Nephron progenitor cell (in vitro differentiated cells): ENCODE measurements at regions not wholly inside any gene's neighbourhood (a gene's known extent, or its start where the extent isn't known, plus 50 kb on each side); places are given as distances from the start of the nearest gene placed in this dataset.

Experiments used
- DNase-seq: peaks from one replicate; pipeline ENCODE4 v3.0.0; 2021
- H3K27ac Mint-ChIP-seq: 2 replicates; pipeline ENCODE4 v1.8.0; 2021; ENCODE audit warnings: mild to moderate bottlenecking, moderate library complexity, mixed read lengths
- H3K27me3 Mint-ChIP-seq: 2 replicates; pipeline ENCODE4 v1.8.0; 2021; ENCODE audit warnings: mild to moderate bottlenecking, low read depth, mixed read lengths; ENCODE audit not compliant: poor library complexity
- H3K36me3 Mint-ChIP-seq: 2 replicates; pipeline ENCODE4 v1.8.0; 2021; ENCODE audit warnings: low read depth, mixed read lengths
- H3K4me1 Mint-ChIP-seq: 2 replicates; pipeline ENCODE4 v1.8.0; 2021; ENCODE audit warnings: mixed read lengths
- H3K4me3 Mint-ChIP-seq: 2 replicates; pipeline ENCODE4 v1.8.0; 2021; ENCODE audit warnings: mild to moderate bottlenecking, moderate library complexity, mixed read lengths
- H3K9me3 Mint-ChIP-seq: 2 replicates; pipeline ENCODE4 v1.8.0; 2021; ENCODE audit warnings: mild to moderate bottlenecking, moderate library complexity, mixed read lengths
- TF ChIP-seq, protein P1 (sequence below): fragments of 200-600 bp; sonication (generic); IDR thresholded peaks from 2 replicates; pipeline ENCODE4 v1.5.0; 2021; ENCODE audit warnings: antibody characterized with exemption

GRCh38 chr2:128541448-128541847, 222.8 kb upstream of the HS6ST1 start:
- Mint-ChIP-seq H3K27me3 (peaks cover 6% of the 10 kb centered on the region), H3K4me1 (peaks cover 34% of the 10 kb centered on the region), H3K36me3 (no peaks in the 10 kb centered on the region), H3K9me3 (peaks cover 4% of the 10 kb centered on the region), H3K4me3 (no peak overlapping the region), H3K27ac (no peak overlapping the region)
- TF ChIP-seq, protein P1, sequence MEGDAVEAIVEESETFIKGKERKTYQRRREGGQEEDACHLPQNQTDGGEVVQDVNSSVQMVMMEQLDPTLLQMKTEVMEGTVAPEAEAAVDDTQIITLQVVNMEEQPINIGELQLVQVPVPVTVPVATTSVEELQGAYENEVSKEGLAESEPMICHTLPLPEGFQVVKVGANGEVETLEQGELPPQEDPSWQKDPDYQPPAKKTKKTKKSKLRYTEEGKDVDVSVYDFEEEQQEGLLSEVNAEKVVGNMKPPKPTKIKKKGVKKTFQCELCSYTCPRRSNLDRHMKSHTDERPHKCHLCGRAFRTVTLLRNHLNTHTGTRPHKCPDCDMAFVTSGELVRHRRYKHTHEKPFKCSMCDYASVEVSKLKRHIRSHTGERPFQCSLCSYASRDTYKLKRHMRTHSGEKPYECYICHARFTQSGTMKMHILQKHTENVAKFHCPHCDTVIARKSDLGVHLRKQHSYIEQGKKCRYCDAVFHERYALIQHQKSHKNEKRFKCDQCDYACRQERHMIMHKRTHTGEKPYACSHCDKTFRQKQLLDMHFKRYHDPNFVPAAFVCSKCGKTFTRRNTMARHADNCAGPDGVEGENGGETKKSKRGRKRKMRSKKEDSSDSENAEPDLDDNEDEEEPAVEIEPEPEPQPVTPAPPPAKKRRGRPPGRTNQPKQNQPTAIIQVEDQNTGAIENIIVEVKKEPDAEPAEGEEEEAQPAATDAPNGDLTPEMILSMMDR: no peak
- no peak for DNase-seq

GRCh38 chr2:128543036-128543435, 224.4 kb upstream of the HS6ST1 start:
- Mint-ChIP-seq H3K27me3 (peaks cover 7% of the 10 kb centered on the region), H3K4me1 (peaks cover 42% of the 10 kb centered on the region), H3K36me3 (no peaks in the 10 kb centered on the region), H3K4me3 (no peak overlapping the region), H3K9me3 (no peaks in the 10 kb centered on the region), H3K27ac (no peak overlapping the region)
- TF ChIP-seq, protein P1: no peak
- no peak for DNase-seq

GRCh38 chr2:128543646-128544045, 225.0 kb upstream of the HS6ST1 start:
- Mint-ChIP-seq H3K27me3 (peaks cover 7% of the 10 kb centered on the region), H3K36me3 (no peaks in the 10 kb centered on the region), H3K4me1 (peaks cover 49% of the 10 kb centered on the region), H3K4me3 (no peak overlapping the region), H3K27ac (no peak overlapping the region), H3K9me3 (no peaks in the 10 kb centered on the region)
- TF ChIP-seq, protein P1: no peak
- DNase-seq: no peak

GRCh38 chr2:128544321-128545037, 225.8 kb upstream of the HS6ST1 start:
- Mint-ChIP-seq H3K36me3 (no peaks in the 10 kb centered on the region), H3K4me3 (no peak overlapping the region), H3K27ac (peak overlapping the region; percentile 45), H3K27me3 (peaks cover 7% of the 10 kb centered on the region), H3K4me1 (peaks cover 57% of the 10 kb centered on the region), H3K9me3 (no peaks in the 10 kb centered on the region)
- DNase-seq: no peak
- TF ChIP-seq, protein P1: no peak

- TF ChIP-seq, protein P1: no peak
- H3K4me1 Mint-ChIP-seq: peaks cover 63% of the 10 kb centered on the region
- no peaks in the 10 kb centered on the region for H3K9me3 Mint-ChIP-seq
- H3K27ac Mint-ChIP-seq: no peak overlapping the region
- DNase-seq: no peak
- no peak overlapping the region for H3K4me3 Mint-ChIP-seq
- H3K36me3 Mint-ChIP-seq: no peaks in the 10 kb centered on the region
- H3K27me3 Mint-ChIP-seq: peaks cover 7% of the 10 kb centered on the region
Observed at GRCh38 chr2:128545085-128545484, 226.4 kb upstream of the HS6ST1 start.

DNA sequence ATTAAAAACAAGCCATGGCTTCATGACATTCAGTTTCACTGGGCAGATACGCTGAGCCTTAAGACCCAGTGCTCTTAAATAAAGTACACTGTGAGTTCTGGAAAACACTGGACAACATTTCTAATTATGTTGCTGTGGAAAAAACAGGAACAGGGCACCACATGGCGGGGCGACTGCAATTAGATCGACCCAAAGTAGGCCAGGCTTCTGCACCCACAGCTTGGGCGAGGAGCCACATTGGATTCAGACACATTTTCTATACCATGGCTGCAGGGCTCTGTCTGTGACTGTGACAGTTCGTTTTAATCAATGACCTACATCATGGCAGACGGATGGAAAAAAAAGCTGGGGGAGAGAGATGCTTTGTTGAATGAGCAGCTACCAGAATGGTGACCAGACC, 227.2 kb upstream of the HS6ST1 start:
- TF ChIP-seq, protein P1: no peak
- no peak overlapping the region for H3K4me3 Mint-ChIP-seq
- peaks cover 70% of the 10 kb centered on the region for H3K4me1 Mint-ChIP-seq
- no peak for DNase-seq
- H3K27me3 Mint-ChIP-seq: peaks cover 10% of the 10 kb centered on the region
- H3K27ac Mint-ChIP-seq: no peak overlapping the region
- H3K9me3 Mint-ChIP-seq: no peaks in the 10 kb centered on the region
- H3K36me3 Mint-ChIP-seq: no peaks in the 10 kb centered on the region
